ENCODE measurements at regions not wholly inside any gene's neighbourhood (a gene's known extent, or its start where the extent isn't known, plus 50 kb on each side); places are given as distances from the start of the nearest gene placed in this dataset.
"Not testable (repeated sequence)": the region's sequence is repeated elsewhere in the genome, so short reads cannot be mapped to it uniquely, and the experiment has no call there.

DNA sequence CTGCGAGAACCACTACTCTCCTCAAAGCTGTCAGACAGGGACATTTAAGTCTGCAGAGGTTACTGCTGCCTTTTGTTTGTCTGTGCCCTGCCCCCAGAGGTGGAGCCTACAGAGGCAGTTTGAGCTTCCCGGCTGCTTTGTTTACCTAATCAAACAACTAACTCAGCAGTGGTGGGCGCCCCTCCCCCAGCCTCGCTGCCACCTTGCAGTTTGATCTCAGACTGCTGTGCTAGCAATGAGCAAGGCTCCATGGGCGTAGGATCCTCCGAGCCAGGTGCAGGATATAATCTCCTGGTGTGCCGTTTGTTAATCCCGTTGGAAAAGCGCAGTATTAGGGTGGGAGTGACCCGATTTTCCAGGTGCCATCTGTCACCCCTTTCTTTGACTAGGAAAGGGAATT lies 147.7 kb upstream of the MRPS22 start:
- not testable (repeated sequence) for TF ChIP-seq CTCF, POLR2A (IDR thresholded peaks at IDR 0.05)
